C1 segment of cervical spinal cord (tissue), 14 donors: ENCODE measurements at regions not wholly inside any gene's neighbourhood (a gene's known extent, or its start where the extent isn't known, plus 50 kb on each side); places are given as distances from the start of the nearest gene placed in this dataset.
"Not testable (repeated sequence)": the region's sequence is repeated elsewhere in the genome, so short reads cannot be mapped to it uniquely, and the experiment has no call there.

Experiments used
- DNase-seq, 14 donors: peaks; one replicate each; lab custom pipeline; 2025; lab: John Stamatoyannopoulos, UW

DNA sequence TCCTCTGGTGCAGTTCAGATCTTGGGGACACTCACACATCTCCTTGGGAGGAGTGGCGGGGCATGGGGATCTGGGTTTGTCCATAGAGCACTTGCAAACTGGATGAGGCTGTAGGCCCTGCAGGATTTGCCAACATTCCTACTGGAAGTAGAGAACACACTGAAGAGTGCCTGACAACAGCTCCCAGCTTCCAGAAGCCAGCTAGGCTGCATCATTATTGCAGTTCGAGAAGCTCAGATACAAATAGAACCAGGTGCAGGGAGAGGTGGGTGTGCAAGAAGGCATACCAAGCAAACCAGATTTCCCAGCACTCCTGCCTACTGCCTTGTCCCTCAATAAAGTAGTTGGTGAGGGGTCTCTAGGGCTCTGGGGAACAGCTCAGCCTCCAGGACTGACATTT is 52.5 kb downstream of the RHOB start:
- no peak for DNase-seq

DNA sequence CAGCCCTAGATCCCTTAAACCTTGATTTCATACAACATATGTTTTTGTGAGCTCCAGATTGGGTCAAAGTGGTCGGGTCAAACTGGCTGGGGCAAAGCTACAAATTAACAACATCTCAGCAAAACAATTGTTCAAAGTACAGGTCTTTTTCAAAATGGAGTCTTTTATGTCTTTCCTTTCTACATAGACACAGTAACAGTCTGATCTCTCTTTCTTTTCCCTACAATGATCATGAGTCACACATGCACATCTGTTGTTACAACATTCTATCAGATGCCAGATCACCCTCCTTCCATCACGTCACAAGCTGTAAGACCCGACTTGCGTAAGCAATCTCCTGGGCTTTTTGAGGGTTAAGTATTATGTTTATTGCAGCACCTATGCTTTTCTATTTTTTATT is 55.1 kb downstream of the RHOB start:
- DNase-seq: no peak

DNA sequence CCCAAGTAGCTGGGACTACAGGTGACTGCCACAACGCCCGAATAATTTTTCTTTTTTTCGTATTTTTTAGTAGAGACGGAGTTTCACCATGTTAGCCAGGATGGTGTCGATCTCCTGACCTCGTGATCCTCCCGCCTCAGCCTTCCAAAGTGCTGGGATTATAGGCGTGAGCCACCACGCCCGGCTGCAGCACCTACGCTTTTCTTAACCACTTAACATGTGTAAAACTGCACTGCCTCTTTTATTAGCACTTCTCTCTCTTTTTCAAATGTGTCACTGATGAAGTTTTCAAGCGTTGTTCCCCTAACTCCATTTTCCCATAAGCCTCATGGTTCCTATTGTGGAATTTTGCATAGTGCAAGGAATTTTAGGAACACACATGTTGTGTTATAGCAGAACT is 55.6 kb downstream of the RHOB start:
- not testable (repeated sequence) for DNase-seq

DNA sequence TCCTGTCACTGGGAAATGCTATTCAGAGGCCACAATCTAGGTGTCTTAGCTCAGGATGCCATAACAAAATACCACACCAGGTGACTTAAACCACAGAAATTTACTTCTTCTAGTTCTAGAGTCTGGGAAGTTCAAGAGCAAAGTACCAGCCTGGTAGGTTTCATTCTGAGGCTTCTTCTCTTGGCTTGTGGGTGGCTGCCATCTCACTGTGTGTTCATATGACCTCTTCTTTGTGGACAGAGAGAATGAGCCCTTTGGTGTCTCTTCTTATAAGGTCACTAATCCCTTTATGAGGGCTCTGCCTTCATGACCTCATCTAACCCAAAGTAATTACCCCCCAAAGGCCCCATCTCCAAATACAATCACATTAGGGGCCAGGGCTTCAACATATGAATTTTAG is 57.3 kb downstream of the RHOB start:
- no peak for DNase-seq

DNA sequence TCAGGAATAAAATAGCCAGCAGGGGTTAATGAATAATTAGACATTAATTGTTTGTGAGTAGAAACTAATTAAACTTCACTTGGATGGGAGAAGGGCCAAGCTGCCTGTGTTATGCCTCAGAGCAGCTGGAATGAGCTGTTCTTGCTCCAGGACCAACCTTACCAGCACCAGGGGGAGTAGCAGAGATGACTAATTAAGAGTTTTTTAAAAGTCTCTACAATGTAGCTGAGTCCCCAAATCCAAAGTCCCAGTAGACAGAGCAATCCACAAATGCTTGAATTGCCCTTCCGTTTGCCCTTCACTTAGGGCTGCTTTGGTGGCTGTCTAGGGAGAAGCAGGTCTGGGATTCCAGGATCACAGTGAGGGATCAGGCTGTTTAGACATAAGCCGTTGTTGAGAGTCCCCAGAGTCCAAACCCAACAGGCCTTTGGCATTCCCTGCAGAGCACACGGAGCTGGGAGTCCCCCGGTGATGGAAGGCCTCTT is 59.4 kb downstream of the RHOB start:
- no peak for DNase-seq

DNA sequence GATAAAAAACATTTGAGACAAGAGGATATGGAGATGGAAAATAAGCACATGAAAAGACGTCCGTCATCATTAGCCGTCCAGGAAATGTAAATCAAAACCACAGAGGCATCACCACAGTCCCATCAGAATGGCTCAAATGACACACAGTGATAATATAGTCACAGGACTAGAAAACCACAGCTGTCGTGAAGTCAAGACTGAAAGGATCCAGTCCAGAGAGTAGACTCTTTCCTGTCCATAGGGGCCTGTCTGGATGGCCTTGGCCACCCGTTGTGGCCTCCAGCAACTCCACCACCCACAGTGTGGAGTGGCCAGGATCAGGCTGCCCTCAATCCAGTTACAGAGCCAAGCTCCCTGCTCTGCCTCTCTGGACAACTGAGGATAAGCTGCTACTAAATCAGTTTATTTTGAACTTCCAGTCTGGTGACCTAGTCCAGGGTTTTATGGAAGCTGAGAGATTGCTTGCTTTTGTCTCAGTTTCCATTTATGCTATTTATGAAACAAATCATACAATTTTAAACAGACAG is 60.4 kb downstream of the RHOB start:
- DNase-seq: no peak

DNA sequence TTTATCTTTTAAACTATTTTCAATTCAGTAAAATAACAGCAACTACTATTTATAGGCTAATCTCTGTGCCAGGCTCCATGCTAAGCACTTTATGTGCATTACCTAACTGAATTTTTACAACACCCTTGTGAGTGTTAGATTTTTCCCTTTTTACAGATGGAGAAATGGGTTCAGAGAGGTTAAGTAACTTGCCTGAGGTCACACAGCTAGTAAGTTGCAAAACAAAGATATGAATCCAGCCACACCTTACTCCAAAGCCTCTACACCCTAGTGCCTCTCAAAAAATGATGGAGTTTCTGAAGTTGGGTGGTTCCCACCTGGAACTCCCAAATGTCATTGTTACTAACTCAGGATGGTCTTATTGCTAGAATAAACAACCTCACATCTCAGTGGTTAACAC is 60.8 kb downstream of the RHOB start:
- DNase-seq: no peak

DNA sequence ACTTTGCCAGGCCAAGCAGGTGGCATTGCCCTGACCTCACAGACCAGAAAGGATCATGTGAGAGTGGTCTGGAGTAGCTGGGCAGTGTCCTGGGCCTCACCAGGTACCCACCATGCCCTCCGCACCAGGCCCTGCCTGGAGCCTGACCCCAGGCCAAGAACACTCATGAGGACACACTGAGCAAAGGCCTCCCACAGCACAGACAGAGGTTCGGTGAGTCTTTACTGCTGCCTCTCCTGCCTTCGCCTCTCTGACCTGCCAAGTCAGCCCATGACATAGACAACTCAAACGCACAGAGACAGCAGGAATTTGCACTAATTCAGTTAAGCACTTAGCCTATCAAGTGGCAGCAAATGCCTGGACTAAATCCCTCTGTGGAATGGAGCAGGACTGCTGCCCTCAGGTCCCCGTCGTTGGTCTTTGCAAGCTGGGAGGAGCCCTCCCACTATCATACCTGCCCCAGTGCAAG is 62.5 kb downstream of the RHOB start:
- DNase-seq: no peak

DNA sequence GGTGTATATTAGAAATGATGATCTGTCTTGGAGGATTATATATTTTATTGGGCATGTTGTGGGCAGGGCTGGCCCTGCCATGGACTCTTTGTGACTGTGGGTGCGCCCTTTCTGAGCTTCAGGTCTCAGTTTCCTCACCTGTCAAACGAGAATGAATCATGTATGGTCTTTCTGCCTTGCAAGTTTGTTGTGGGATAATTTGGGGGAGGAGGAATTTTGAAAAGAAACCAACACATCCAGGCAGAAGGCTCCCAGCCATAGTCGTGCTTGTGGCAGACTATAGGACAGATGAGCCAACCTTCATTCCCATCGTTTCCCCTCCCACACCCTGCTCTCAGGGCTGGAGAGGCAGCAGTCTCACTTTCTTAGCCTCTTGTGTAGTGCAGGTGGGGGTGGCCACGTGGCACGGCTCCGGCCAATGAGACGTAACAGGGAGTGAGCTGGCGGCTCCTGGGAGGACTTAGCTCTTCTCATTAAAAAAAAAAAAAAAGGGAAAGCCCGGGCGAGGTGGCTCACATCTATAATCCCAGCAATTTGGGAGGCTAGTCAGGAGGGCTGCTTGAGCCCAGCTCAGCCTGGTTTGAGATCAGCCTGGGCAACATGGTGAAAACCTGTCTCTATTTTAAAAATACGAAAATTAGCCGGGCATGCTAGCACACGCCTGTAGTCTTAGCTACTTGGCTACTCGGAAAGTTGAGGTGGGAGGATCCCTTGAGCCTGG is 63.1 kb downstream of the RHOB start:
- DNase-seq: no peak

DNA sequence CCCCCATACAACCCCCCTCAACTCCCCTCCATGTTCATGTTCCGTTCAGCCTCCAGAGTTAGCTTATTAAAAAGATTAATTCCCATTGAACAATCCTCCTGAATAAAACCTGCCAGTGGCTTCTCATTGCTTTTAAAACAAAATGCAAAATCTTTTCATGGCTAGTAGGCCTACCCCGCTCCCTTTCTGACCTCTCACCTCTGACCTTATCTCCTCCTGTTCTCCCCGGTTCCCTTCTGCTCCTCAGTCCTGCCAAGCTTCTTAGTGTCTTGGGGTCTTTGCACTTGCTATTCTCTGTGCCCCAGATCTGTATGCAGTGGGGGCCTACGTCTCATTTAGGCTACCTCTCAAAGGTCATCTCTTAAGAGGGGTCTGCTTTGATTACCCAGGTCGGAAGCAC is 64.3 kb downstream of the RHOB start:
- DNase-seq: no peak

DNA sequence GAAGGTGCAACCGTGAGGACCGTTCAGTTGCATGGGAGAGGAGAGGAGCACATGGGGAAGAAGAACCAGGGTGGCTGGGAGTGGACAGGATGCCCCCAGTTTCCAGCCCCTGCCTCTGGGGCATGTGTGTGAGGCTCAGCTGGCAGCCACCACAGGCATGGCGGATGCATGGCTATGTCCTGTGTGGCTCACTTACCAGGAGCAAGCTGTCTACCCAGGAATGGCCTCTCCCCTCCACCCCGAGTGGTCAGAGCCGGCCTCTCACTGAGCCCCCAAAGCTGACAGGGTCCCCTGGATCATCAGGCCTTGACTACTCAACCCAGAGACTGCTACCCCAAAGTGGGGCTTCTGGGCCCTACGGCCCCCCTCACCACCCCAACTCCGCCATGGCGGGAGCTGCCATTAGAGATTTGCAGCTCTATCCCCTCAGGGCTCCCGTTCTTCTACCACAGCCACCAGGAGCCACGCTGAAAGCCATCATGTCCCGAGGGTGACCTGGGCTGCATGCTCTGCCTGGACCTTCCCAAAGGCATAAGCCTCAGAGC is 65.3 kb downstream of the RHOB start:
- no peak for DNase-seq

DNA sequence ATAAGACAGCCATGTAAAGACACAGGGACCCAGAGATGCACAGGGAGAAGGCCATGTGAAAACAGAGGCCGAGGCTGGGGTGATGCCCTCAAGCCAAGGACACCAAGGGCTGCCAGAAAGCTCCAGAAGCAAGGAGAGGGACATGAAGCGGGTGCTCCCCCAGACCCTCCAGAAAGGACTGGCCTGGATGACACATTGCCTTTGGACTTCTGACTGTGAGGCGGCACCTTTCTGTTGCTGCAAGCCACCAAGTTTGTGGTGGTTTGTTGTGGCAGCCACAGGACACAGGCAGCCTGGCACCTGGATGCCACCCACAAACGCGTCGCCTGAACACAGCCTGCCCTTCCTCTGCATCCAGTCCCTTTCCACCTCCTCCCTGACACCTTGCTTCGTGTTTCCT is 67.1 kb downstream of the RHOB start:
- DNase-seq: no peak

DNA sequence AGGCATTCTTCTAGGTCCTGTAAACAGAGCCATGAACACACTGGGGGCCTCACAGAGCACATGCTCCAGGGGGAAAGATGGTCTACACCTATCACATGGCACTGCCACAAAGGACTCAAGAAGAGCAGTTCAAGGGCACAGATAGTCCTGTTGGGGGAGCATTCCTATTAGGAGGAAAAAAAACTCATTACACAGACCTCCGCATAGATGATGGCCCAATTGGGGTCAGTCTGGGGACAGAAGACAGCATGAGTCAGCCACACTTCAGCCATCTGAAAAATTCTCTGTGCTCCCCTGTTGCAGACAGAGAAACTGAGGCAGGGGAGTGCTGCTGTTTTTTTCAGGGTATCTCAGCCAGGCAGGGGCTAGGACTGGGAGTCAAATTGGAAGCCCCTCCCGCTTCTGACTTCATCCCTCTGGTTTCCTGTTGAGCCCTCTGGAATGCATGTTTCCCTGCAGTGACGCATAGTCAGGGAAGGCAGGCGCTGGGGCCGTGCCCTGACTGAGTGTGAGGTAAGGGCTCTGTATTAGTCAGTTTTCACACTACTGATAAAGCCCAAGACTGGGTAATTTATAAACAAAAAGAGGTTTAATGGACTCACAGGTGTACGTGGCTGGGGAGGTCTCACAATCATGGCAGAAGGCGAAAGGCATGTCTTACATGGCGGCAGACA is 67.9 kb downstream of the RHOB start:
- DNase-seq: no peak

DNA sequence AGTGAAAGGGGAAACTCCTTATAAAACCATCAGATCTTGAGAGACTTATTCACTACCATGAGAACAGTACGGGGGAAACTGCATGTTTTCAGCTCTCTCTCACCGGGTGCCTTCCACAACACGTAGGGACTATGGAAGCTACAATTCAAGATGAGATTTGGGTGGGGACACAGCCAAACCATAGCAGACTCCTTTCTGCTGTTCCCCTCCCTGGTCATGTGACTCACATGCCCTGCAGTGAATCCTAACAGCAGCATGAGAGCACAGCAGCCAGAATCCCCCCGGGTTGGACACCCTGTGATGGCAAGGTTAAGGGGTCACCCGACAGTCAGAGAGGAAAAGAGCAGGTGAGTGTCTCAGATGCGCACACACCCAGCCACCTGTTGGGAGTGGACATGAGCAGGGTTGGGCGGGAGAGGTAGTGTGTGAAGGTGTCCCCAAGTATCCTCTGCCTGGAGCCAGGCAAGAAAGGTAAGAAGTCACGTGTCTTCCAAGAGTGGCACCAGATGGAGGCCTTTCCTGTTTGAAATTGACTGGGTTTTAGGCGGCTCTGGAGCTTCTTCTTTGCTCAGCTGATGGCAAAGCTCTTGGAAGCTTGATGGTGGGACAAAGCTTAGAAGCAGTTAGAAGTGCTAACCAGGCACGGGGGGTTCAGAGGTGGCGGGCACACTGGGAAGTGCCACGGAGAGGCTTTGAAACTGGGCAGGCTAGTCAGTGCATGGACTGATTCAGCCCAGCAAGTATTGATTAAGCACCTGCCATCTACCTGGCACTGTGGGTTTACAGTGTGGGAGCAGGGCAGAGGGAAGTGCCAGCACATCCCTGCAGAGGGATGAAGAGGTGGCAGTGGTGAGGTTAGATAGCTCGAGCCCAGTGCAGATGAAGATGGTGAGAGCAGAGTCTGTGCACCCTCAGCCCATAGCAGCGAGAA is 68.7 kb downstream of the RHOB start:
- DNase-seq: no peak

DNA sequence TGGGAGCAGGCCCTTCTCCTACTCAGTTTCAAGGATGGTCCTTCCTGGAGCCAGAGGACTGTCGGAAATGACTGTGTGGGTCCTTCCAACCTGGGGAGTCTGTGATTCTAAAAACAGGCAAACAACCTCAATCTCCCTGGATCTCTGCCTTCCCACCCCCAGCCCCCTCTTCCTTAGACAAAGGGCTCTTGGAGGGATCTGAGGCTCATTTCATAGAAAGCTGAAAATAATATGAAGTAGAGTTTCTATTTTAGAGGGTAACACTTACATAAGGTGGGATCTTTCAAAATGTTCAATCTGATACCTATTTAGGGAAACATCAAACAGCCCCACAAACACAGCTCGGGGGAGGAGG is 69.4 kb downstream of the RHOB start:
- DNase-seq: no peak

DNA sequence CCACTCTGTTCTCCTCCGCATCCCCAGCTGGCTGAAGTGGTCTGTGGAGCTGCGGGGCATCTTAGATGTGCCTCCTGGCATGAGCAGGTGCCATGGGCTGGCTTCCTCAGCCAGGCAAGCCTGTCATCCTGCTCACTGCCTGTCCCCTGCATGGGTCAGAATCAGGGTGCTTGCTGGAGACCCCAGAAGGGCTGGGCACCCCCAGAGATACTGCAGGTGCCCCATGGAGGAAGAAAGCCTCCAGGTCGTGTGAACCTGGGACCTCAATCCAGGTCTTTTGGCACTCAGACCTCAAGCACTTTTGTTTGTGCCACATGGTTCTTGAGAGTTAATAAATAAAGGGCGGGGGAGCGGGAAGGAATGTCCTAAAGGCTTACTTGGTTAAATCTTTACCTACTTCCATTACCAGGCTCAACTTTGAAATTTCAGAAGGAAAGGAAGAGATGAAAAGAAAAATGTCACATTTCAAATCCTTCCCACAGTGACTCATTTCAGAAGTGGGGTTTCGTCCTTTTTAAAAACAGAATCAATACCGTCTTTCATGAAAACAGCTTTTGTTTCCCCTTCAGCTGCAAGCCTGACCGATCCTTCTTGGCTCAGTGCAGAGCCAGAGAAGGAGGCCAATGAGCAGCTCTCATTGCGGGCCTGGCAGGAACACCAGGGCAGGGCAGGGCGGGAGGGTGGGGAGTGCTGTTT is 69.9 kb downstream of the RHOB start:
- DNase-seq: peak in 10 of 14 donors; percentile 15 to 75 (median 53)

DNA sequence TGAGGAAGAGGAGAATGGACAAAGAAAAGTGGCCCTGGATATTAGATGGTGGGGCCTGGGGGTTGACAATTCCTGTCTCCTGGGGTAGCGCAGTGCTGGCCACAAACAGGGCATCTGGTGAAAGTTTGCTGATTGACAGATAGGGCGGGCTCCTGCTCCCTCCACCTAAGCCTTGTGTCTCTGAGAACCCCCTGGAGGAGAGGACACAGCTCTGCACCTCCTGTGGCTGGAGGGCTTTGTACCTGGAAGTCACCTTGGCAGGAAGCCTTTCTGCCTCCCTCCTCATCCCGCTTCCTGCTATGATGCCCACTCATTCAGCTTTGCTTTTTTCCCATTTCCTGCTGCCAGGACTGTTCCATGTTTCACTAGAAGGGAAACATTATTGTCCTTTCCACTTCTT is 72.4 kb downstream of the RHOB start:
- no peak for DNase-seq

DNA sequence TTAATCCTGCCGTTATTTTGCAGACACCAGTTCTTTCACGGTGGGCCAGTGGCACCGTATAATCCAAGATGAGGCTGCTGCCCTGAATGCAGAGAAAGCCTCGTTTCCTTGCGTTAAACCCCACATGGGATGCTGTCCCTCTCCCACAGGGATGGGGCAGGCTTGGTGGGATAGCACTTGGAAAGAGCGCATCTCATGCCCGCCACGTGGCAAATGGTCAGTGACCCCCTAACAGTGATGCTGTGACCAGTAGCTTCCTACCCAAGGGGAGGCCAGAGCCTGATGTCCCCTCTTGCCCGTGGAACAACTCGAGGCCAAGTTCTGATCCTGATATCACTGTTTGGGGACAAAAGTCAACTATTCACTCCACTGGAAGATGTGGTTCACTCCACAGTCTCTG is 73.3 kb downstream of the RHOB start:
- no peak for DNase-seq

DNA sequence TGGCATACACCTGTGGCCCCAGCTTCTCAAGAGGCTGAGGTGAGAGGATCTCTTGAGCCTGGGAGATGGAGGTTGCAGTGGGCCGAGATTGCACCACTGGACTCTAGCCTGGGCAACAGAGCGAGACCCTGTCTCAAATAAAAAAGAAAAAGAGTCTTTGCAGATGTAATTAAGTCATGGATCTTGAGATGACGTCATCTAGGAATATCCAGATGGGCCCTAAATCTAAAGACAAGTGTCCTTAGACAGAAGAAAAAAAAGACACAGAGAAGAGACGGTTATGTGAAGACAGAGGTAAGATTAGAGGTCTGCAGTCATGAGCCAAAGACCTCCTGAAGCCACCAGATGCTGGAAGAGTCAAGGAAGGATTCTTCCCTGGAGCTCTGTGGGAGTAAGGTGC is 74.3 kb downstream of the RHOB start:
- DNase-seq: no peak

DNA sequence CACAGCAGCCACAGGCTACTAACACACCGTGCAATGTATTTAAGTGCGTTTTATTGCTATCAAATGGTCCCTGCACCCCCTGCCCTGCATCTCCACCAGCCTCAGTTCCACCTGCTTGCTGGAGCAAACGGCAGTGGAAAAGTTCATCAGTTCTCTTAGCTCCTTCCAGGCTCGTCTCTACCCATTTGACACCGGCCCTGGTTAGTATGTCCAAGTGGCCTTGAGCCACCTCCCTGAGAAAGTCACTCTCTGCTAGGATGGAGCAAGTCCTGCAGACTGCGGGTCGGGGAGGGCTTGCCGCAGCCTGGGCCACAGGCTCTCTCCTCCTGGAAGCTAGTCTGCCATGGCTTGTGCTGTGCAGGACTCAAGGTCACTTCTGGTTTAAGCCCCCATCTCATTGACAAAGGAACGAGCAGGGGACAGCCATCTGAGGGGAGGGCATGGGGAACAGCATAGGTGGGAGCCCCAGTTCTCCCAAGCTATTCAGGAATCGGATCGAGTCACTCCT is 74.9 kb downstream of the RHOB start:
- no peak for DNase-seq
